ENCODE measurements at regions not wholly inside any gene's neighbourhood (a gene's known extent, or its start where the extent isn't known, plus 50 kb on each side); places are given as distances from the start of the nearest gene placed in this dataset.

GRCh38 chr12:66860752-66861750 lies 182.2 kb upstream of the GRIP1 start:
- Histone ChIP-seq H3K27ac (no peak overlapping the region), H3K4me3 (no peak overlapping the region)
- DNase-seq (ENCODE audit: low spot score), result no peak

GRCh38 chr12:66862356-66862985 lies 183.6 kb upstream of the GRIP1 start:
- no peak for DNase-seq (ENCODE audit: low spot score)
- H3K27ac ChIP-seq, result no peak overlapping the region
- TF ChIP-seq CTCF (IDR thresholded peaks at IDR 0.05), result no peak

More at GRCh38 chr12:66860752-66861750, 182.2 kb upstream of the GRIP1 start:
- TF ChIP-seq CTCF (IDR thresholded peaks at IDR 0.05), result peak; percentile 47

GRCh38 chr12:66863276-66863675 lies 184.4 kb upstream of the GRIP1 start:
- H3K4me3 ChIP-seq, result no peak overlapping the region
- no peak for DNase-seq (ENCODE audit: low spot score)
- H3K27ac ChIP-seq, result no peak overlapping the region
- no peak for TF ChIP-seq CTCF (IDR thresholded peaks at IDR 0.05)

More at GRCh38 chr12:66862356-66862985, 183.6 kb upstream of the GRIP1 start:
- no peak overlapping the region for H3K4me3 ChIP-seq

DNA sequence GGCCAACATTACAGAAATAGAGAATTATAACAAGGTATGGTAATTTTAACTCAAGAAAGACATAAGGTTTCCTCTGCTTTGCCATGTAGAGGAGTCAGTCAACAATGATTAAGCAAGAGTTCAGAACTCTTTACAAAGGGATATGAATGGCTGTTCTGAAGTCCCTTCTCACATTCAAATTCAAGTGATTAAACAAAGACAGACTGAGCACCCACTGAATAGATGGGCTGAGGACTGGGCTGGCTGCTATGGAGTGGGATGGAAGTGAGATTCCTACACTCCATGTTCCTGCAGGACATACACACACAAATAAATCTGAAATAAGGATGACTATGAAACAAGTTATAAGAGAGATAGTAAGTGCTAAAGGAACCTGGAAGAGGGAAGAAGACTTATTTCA lies 199.0 kb upstream of the GRIP1 start:
- H3K4me3 ChIP-seq, result no peak overlapping the region
- TF ChIP-seq CTCF (IDR thresholded peaks at IDR 0.05), result no peak
- DNase-seq (ENCODE audit: low spot score), result no peak
- H3K27ac ChIP-seq, result no peak overlapping the region

GRCh38 chr12:66879409-66879808 lies 200.5 kb upstream of the GRIP1 start:
- Histone ChIP-seq H3K4me3 (no peak overlapping the region), H3K27ac (no peak overlapping the region)
- TF ChIP-seq CTCF (IDR thresholded peaks at IDR 0.05), result no peak
- no peak for DNase-seq (ENCODE audit: low spot score)

- TF ChIP-seq CTCF (IDR thresholded peaks at IDR 0.05), result no peak
- Histone ChIP-seq H3K4me3 (no peak overlapping the region), H3K27ac (no peak overlapping the region)
- DNase-seq (ENCODE audit: low spot score), result no peak
Measured at GRCh38 chr12:66881386-66881785, 202.5 kb upstream of the GRIP1 start.

Measured in coronary artery (tissue), 2 donors.